ENCODE measurements at regions not wholly inside any gene's neighbourhood (a gene's known extent, or its start where the extent isn't known, plus 50 kb on each side); places are given as distances from the start of the nearest gene placed in this dataset.

- H3K36me3 ChIP-seq (ENCODE audit: low read length), result no peaks in the 10 kb centered on the region
- TF ChIP-seq EZH2phosphoT487 (conservative IDR thresholded peaks at IDR 0.05; ENCODE audit: low read length) (no peak), CTCF (IDR thresholded peaks at IDR 0.05; ENCODE audit: insufficient read depth, low read length, poor library complexity, severe bottlenecking) (no peak)
- no peaks in the 10 kb centered on the region for H3K79me2 ChIP-seq (ENCODE audit: insufficient read depth, low read length)
- no peaks in the 10 kb centered on the region for H3K9me2 ChIP-seq (replicated peaks; ENCODE audit: insufficient read depth, low read length)
- no peak overlapping the region for H3K9ac ChIP-seq (ENCODE audit: low read length)
- H3K9me3 ChIP-seq (ENCODE audit: insufficient read depth, low read length), result no peaks in the 10 kb centered on the region
- no peak overlapping the region for H3K4me2 ChIP-seq (ENCODE audit: low read depth, low read length, poor library complexity, severe bottlenecking)
- H3K4me3 ChIP-seq (ENCODE audit: insufficient read depth, low read length, poor library complexity, severe bottlenecking), result no peak overlapping the region
- H3F3A ChIP-seq (ENCODE audit: insufficient read depth), result no peaks in the 10 kb centered on the region
- no peak overlapping the region for H3K27ac ChIP-seq (ENCODE audit: low read depth, low read length)
- no peaks in the 10 kb centered on the region for H4K20me1 ChIP-seq (ENCODE audit: low read depth, low read length)
- no peak overlapping the region for H2AFZ ChIP-seq (ENCODE audit: low read depth, low read length, severe bottlenecking)
- H3K27me3 ChIP-seq (ENCODE audit: low read length), result no peaks in the 10 kb centered on the region
Observed at GRCh38 chr16:8200839-8201238, 389.5 kb downstream of the TMEM114 start.

- Histone ChIP-seq H3K4me2 (ENCODE audit: low read depth, low read length, poor library complexity, severe bottlenecking) (no peak overlapping the region), H3K9ac (ENCODE audit: low read length) (no peak overlapping the region), H3K79me2 (ENCODE audit: insufficient read depth, low read length) (no peaks in the 10 kb centered on the region), H3K4me3 (ENCODE audit: insufficient read depth, low read length, poor library complexity, severe bottlenecking) (no peak overlapping the region), H3K36me3 (ENCODE audit: low read length) (no peaks in the 10 kb centered on the region), H3K27ac (ENCODE audit: low read depth, low read length) (no peak overlapping the region), H3K9me3 (ENCODE audit: insufficient read depth, low read length) (no peaks in the 10 kb centered on the region), H3F3A (ENCODE audit: insufficient read depth) (no peaks in the 10 kb centered on the region), H2AFZ (ENCODE audit: low read depth, low read length, severe bottlenecking) (no peak overlapping the region), H4K20me1 (ENCODE audit: low read depth, low read length) (no peaks in the 10 kb centered on the region), H3K9me2 (replicated peaks; ENCODE audit: insufficient read depth, low read length) (no peaks in the 10 kb centered on the region), H3K27me3 (ENCODE audit: low read length) (no peaks in the 10 kb centered on the region)
- TF ChIP-seq CTCF (IDR thresholded peaks at IDR 0.05; ENCODE audit: insufficient read depth, low read length, poor library complexity, severe bottlenecking) (no peak), EZH2phosphoT487 (conservative IDR thresholded peaks at IDR 0.05; ENCODE audit: low read length) (no peak)
Observed at GRCh38 chr16:8199390-8199789, 390.9 kb downstream of the TMEM114 start.

- no peaks in the 10 kb centered on the region for H3K36me3 ChIP-seq (ENCODE audit: low read length)
- H2AFZ ChIP-seq (ENCODE audit: low read depth, low read length, severe bottlenecking), result no peak overlapping the region
- no peaks in the 10 kb centered on the region for H3K79me2 ChIP-seq (ENCODE audit: insufficient read depth, low read length)
- no peaks in the 10 kb centered on the region for H4K20me1 ChIP-seq (ENCODE audit: low read depth, low read length)
- no peak overlapping the region for H3K4me3 ChIP-seq (ENCODE audit: insufficient read depth, low read length, poor library complexity, severe bottlenecking)
- no peak for TF ChIP-seq EZH2phosphoT487 (conservative IDR thresholded peaks at IDR 0.05; ENCODE audit: low read length)
- TF ChIP-seq CTCF (IDR thresholded peaks at IDR 0.05; ENCODE audit: insufficient read depth, low read length, poor library complexity, severe bottlenecking), result peak; percentile 22
- no peaks in the 10 kb centered on the region for H3K9me3 ChIP-seq (ENCODE audit: insufficient read depth, low read length)
- H3K27me3 ChIP-seq (ENCODE audit: low read length), result no peaks in the 10 kb centered on the region
- H3F3A ChIP-seq (ENCODE audit: insufficient read depth), result no peaks in the 10 kb centered on the region
- H3K9ac ChIP-seq (ENCODE audit: low read length), result no peak overlapping the region
- no peaks in the 10 kb centered on the region for H3K9me2 ChIP-seq (replicated peaks; ENCODE audit: insufficient read depth, low read length)
- no peak overlapping the region for H3K27ac ChIP-seq (ENCODE audit: low read depth, low read length)
- H3K4me2 ChIP-seq (ENCODE audit: low read depth, low read length, poor library complexity, severe bottlenecking), result no peak overlapping the region
Observed at GRCh38 chr16:8194794-8195193, 395.5 kb downstream of the TMEM114 start.
